H9 (cell line): ENCODE measurements at regions not wholly inside any gene's neighbourhood (a gene's known extent, or its start where the extent isn't known, plus 50 kb on each side); places are given as distances from the start of the nearest gene placed in this dataset.

ENCODE experiments used
- DNase-seq: peaks from one replicate; pipeline ENCODE4 v3.0.0-alpha.2; 2017
- H2AFZ ChIP-seq: one replicate; pipeline ENCODE4 v1.6.1; 2013; ENCODE audit warnings: mild to moderate bottlenecking, low read length, control low read depth, moderate library complexity
- H2AK5ac ChIP-seq: 2 replicates; pipeline ENCODE4 v1.6.1; 2013; ENCODE audit warnings: low read length, control low read depth, mixed read lengths; ENCODE audit not compliant: insufficient read length
- H2BK120ac ChIP-seq: one replicate; pipeline ENCODE4 v1.6.1; 2013; ENCODE audit warnings: low read depth, mild to moderate bottlenecking, low read length, control low read depth, inconsistent platforms; ENCODE audit not compliant: poor library complexity, severe bottlenecking
- H2BK12ac ChIP-seq: 2 replicates; pipeline ENCODE4 v1.6.1; 2013; ENCODE audit warnings: low read length, control low read depth, mixed read lengths, low read depth; ENCODE audit not compliant: insufficient read length
- H2BK15ac ChIP-seq: 2 replicates; pipeline ENCODE4 v1.6.1; 2013; ENCODE audit warnings: low read depth, low read length, control low read depth
- H2BK20ac ChIP-seq: one replicate; pipeline ENCODE4 v1.6.1; 2013; ENCODE audit warnings: low read depth, mild to moderate bottlenecking, low read length, control low read depth, inconsistent platforms; ENCODE audit not compliant: poor library complexity, severe bottlenecking
- H2BK5ac ChIP-seq: 2 replicates; pipeline ENCODE4 v1.6.1; 2013; ENCODE audit warnings: low read length, control low read depth, mixed read lengths; ENCODE audit not compliant: insufficient read length
- H3K14ac ChIP-seq: 2 replicates; pipeline ENCODE4 v1.6.1; 2013; ENCODE audit warnings: low read length, control low read depth; ENCODE audit not compliant: insufficient read depth
- H3K18ac ChIP-seq: 2 replicates; pipeline ENCODE4 v1.6.1; 2013; ENCODE audit warnings: low read depth, mild to moderate bottlenecking, mixed read lengths, low read length, control low read depth; ENCODE audit not compliant: insufficient read length
- H3K23ac ChIP-seq: 2 replicates; pipeline ENCODE4 v1.6.1; 2013; ENCODE audit warnings: low read length, control low read depth, mixed read lengths, low read depth; ENCODE audit not compliant: insufficient read length
- H3K23me2 ChIP-seq: 2 replicates; pipeline ENCODE4 v1.6.1; 2013; ENCODE audit warnings: low read depth, mild to moderate bottlenecking, mixed read lengths, low read length, control low read depth; ENCODE audit not compliant: insufficient read length, poor library complexity, severe bottlenecking
- H3K27ac ChIP-seq: 2 replicates; pipeline ENCODE4 v1.5.1; 2013; ENCODE audit warnings: low read length, control low read depth, mixed read lengths, low read depth; ENCODE audit not compliant: insufficient read length
- H3K27me3 ChIP-seq: 2 replicates; pipeline ENCODE4 v1.6.1; 2013; ENCODE audit warnings: low read length, control low read depth, inconsistent platforms; ENCODE audit not compliant: insufficient read depth
- H3K4ac ChIP-seq: 2 replicates; pipeline ENCODE4 v1.6.1; 2013; ENCODE audit warnings: low read depth, mild to moderate bottlenecking, control low read depth, inconsistent platforms, low read length, moderate library complexity
- H3K4me1 ChIP-seq: 2 replicates; pipeline ENCODE4 v1.6.1; 2013; ENCODE audit warnings: low read length, control low read depth, inconsistent platforms; ENCODE audit not compliant: insufficient read depth
- H3K4me2 ChIP-seq: 2 replicates; pipeline ENCODE4 v1.6.1; 2013; ENCODE audit warnings: low read length, control low read depth, mixed read lengths; ENCODE audit not compliant: insufficient read length, insufficient read depth
- H3K56ac ChIP-seq: 2 replicates; pipeline ENCODE4 v1.6.1; 2013; ENCODE audit warnings: low read depth, mild to moderate bottlenecking, mixed read lengths, low read length, control low read depth; ENCODE audit not compliant: insufficient read length
- H3K79me1 ChIP-seq: 2 replicates; pipeline ENCODE4 v1.6.1; 2013; ENCODE audit warnings: low read depth, mild to moderate bottlenecking, moderate library complexity, low read length, control low read depth, inconsistent platforms; ENCODE audit not compliant: insufficient read depth, poor library complexity, severe bottlenecking
- H3K79me2 ChIP-seq: 2 replicates; pipeline ENCODE4 v1.6.1; 2013; ENCODE audit warnings: low read length, control low read depth, inconsistent platforms; ENCODE audit not compliant: insufficient read depth
- H3K9ac ChIP-seq: 2 replicates; pipeline ENCODE4 v1.6.1; 2013; ENCODE audit warnings: low read length, control low read depth, mixed read lengths; ENCODE audit not compliant: insufficient read length; ENCODE audit errors: extremely low read depth
- H3K9me3 ChIP-seq: one replicate; pipeline ENCODE4 v1.6.1; 2013; ENCODE audit warnings: low read depth, low read length, inconsistent platforms; ENCODE audit not compliant: control insufficient read depth
- H3T11ph ChIP-seq: one replicate; pipeline ENCODE4 v1.6.1; 2013; ENCODE audit warnings: mild to moderate bottlenecking, low read length, control low read depth, inconsistent platforms
- H4K20me1 ChIP-seq: one replicate; pipeline ENCODE4 v1.6.1; 2013; ENCODE audit not compliant: control insufficient read depth, insufficient read length, insufficient read depth
- H4K5ac ChIP-seq: 2 replicates; pipeline ENCODE4 v1.6.1; 2013; ENCODE audit warnings: low read depth, mild to moderate bottlenecking, mixed read lengths, low read length, control low read depth; ENCODE audit not compliant: insufficient read length
- H4K8ac ChIP-seq: replicated peaks from 2 replicates; pipeline ENCODE4 v1.6.1; 2013; ENCODE audit warnings: low read length, control low read depth, mixed read lengths, low read depth; ENCODE audit not compliant: insufficient read length
- H4K91ac ChIP-seq: 2 replicates; pipeline ENCODE4 v1.6.1; 2013; ENCODE audit warnings: low read depth, mild to moderate bottlenecking, moderate library complexity, mixed read lengths, low read length, control low read depth; ENCODE audit not compliant: insufficient read length
- H3K27ac Mint-ChIP-seq, 3 experiments: 2 replicates in 2 of 3; 3 replicates in 1 of 3; pipeline ENCODE4 v1.8.0; 2020 to 2021; ENCODE audit warnings: mixed read lengths in 3 of 3, mild to moderate bottlenecking in 1 of 3, moderate library complexity in 1 of 3
- H3K27me3 Mint-ChIP-seq: 2 replicates; pipeline ENCODE4 v1.8.0; 2021; ENCODE audit warnings: low read depth, mild to moderate bottlenecking, moderate library complexity, mixed read lengths
- H3K36me3 Mint-ChIP-seq, 3 experiments: 2 replicates in 2 of 3; 3 replicates in 1 of 3; pipeline ENCODE4 v1.8.0; 2020 to 2021; ENCODE audit warnings: low read depth in 3 of 3, mixed read lengths in 3 of 3; ENCODE audit not compliant: insufficient read depth in 1 of 3
- H3K4me1 Mint-ChIP-seq, 2 experiments: 2 replicates each; pipeline ENCODE4 v1.8.0; 2020; ENCODE audit warnings: mixed read lengths in 2 of 2
- H3K4me3 Mint-ChIP-seq, 2 experiments: 2 replicates in 1 of 2; 3 replicates in 1 of 2; pipeline ENCODE4 v1.8.0; 2020 to 2021; ENCODE audit warnings: mild to moderate bottlenecking in 2 of 2, mixed read lengths in 2 of 2, moderate library complexity in 1 of 2
- H3K9me3 Mint-ChIP-seq, 2 experiments: 2 replicates in 1 of 2; 3 replicates in 1 of 2; pipeline ENCODE4 v1.8.0; 2020; ENCODE audit warnings: mild to moderate bottlenecking in 2 of 2, mixed read lengths in 2 of 2, moderate library complexity in 1 of 2
- WGBS: extraction: QIAGEN DNeasy Blood & Tissue Kit; methylation state at CpG from one replicate; pipeline ENCODE4 v1.1.7; 2013; ENCODE audit warnings: missing lambda C conversion rate, low lambda C conversion rate, mixed read lengths; ENCODE audit not compliant: insufficient read length; ENCODE audit errors: extremely low coverage; 5-methylcytosine and 5-hydroxymethylcytosine counted together
- TF ChIP-seq, protein P1 (sequence below): fragments of 200-600 bp; sonication (generic); conservative IDR thresholded peaks from 3 replicates; pipeline ENCODE4 v1.8.0; 2021; ENCODE audit warnings: antibody characterized with exemption, mild to moderate bottlenecking

DNA sequence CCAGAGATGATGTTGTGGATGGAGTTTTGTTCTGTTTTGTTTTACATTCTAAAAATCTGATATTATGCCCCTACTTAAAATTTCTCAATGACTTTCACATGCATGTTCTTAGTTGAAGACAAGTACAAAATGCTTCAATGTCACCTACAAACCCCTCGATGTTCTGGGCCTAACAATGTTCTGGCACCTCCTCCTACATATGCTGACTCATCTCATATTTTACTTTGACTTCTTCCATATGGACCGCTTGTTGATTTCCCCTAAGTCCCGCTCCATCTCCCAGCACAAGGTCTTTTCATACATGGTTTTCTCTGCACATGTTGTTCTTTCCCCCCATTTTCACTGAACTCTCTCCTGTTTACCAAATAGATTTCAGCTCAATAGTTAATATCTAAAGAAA lies 441.4 kb downstream of the CNTN6 start:
- no CpG with 5 or more reads among the region's 3 CpGs for WGBS
- H3K79me2 ChIP-seq: no peaks in the 10 kb centered on the region

More for the DNA sequence above, 441.4 kb downstream of the CNTN6 start:
- no peak overlapping the region for H2BK12ac ChIP-seq
- H2AFZ ChIP-seq: no peak overlapping the region
- peaks cover 5 to 10% (median 6%) of the 10 kb centered on the region in 3 experiments for H3K36me3 Mint-ChIP-seq
- DNase-seq: no peak
- no peak overlapping the region for H2BK5ac ChIP-seq
- H4K8ac ChIP-seq: no peak overlapping the region
- H3K27me3 Mint-ChIP-seq: no peaks in the 10 kb centered on the region
- H2BK120ac ChIP-seq: no peak overlapping the region
- H3K4me2 ChIP-seq: no peak overlapping the region
- no peaks in the 10 kb centered on the region for H3K9me3 ChIP-seq
- H3K4ac ChIP-seq: no peak overlapping the region
- H3K27ac Mint-ChIP-seq: no peak overlapping the region; a peak in 1 of 7 replicates
- H3K9me3 Mint-ChIP-seq: peaks cover 11 to 14% of the 10 kb centered on the region in 2 experiments
- H4K5ac ChIP-seq: no peak overlapping the region
- TF ChIP-seq, protein P1, sequence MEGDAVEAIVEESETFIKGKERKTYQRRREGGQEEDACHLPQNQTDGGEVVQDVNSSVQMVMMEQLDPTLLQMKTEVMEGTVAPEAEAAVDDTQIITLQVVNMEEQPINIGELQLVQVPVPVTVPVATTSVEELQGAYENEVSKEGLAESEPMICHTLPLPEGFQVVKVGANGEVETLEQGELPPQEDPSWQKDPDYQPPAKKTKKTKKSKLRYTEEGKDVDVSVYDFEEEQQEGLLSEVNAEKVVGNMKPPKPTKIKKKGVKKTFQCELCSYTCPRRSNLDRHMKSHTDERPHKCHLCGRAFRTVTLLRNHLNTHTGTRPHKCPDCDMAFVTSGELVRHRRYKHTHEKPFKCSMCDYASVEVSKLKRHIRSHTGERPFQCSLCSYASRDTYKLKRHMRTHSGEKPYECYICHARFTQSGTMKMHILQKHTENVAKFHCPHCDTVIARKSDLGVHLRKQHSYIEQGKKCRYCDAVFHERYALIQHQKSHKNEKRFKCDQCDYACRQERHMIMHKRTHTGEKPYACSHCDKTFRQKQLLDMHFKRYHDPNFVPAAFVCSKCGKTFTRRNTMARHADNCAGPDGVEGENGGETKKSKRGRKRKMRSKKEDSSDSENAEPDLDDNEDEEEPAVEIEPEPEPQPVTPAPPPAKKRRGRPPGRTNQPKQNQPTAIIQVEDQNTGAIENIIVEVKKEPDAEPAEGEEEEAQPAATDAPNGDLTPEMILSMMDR: no peak
- H3K27ac ChIP-seq: no peak overlapping the region
- no peaks in the 10 kb centered on the region for H3K79me1 ChIP-seq
- H2BK20ac ChIP-seq: no peak overlapping the region
- no peak overlapping the region for H2AK5ac ChIP-seq
- H3K14ac ChIP-seq: no peak overlapping the region
- H2BK15ac ChIP-seq: no peak overlapping the region
- H3K4me1 Mint-ChIP-seq: peaks cover 0 to 3% of the 10 kb centered on the region in 2 experiments; a peak in 1 of 4 replicates
- no peaks in the 10 kb centered on the region for H4K20me1 ChIP-seq
- no peaks in the 10 kb centered on the region for H3K23me2 ChIP-seq
- no peak overlapping the region for H3K23ac ChIP-seq
- no peak overlapping the region for H3K4me3 Mint-ChIP-seq
- H3K56ac ChIP-seq: no peak overlapping the region
- no peaks in the 10 kb centered on the region for H3K27me3 ChIP-seq
- H3K4me1 ChIP-seq: no peaks in the 10 kb centered on the region
- H3T11ph ChIP-seq: no peak overlapping the region
- H3K18ac ChIP-seq: no peak overlapping the region
- H4K91ac ChIP-seq: no peak overlapping the region
- no peak overlapping the region for H3K9ac ChIP-seq
